Trophoblast cell (in vitro differentiated cells and primary cell): ENCODE measurements at regions not wholly inside any gene's neighbourhood (a gene's known extent, or its start where the extent isn't known, plus 50 kb on each side); places are given as distances from the start of the nearest gene placed in this dataset.
A peak's percentile ranks its signal among the peaks of the same experiment; 100 is the strongest.

ENCODE experiments used
- DNase-seq, 2 donors: peaks; one replicate each; pipeline ENCODE4 v3.0.0-alpha.2; 2016
- H2AFZ ChIP-seq: 2 replicates; pipeline ENCODE4 v1.6.1; 2013; ENCODE audit warnings: low read length, moderate library complexity, mild to moderate bottlenecking; ENCODE audit not compliant: insufficient read depth, poor library complexity
- H2AK5ac ChIP-seq: 2 replicates; pipeline ENCODE4 v1.6.1; 2013; ENCODE audit warnings: mild to moderate bottlenecking, low read length
- H2BK120ac ChIP-seq: 2 replicates; pipeline ENCODE4 v1.6.1; 2013; ENCODE audit warnings: low read length, mild to moderate bottlenecking, moderate library complexity; ENCODE audit not compliant: insufficient read depth, poor library complexity
- H2BK12ac ChIP-seq: 2 replicates; pipeline ENCODE4 v1.6.1; 2013; ENCODE audit warnings: mild to moderate bottlenecking, low read length, moderate library complexity
- H2BK5ac ChIP-seq: 2 replicates; pipeline ENCODE4 v1.6.1; 2013; ENCODE audit warnings: low read length, low read depth, moderate library complexity, mild to moderate bottlenecking; ENCODE audit not compliant: poor library complexity
- H3K14ac ChIP-seq: 2 replicates; pipeline ENCODE4 v1.6.1; 2013; ENCODE audit warnings: mild to moderate bottlenecking, low read length
- H3K18ac ChIP-seq: 2 replicates; pipeline ENCODE4 v1.6.1; 2013; ENCODE audit warnings: mild to moderate bottlenecking, low read length
- H3K23ac ChIP-seq: 2 replicates; pipeline ENCODE4 v1.6.1; 2013; ENCODE audit warnings: low read length
- H3K27ac ChIP-seq: 2 replicates; pipeline ENCODE4 v1.5.1; 2013; ENCODE audit warnings: low read depth, mild to moderate bottlenecking, inconsistent platforms, low read length, moderate library complexity
- H3K27me3 ChIP-seq: 2 replicates; pipeline ENCODE4 v1.6.1; 2013; ENCODE audit warnings: inconsistent platforms, mild to moderate bottlenecking, low read length, moderate library complexity; ENCODE audit not compliant: insufficient read depth
- H3K36me3 ChIP-seq, 2 experiments: 1 replicate in 1 of 2; 2 replicates in 1 of 2; pipeline ENCODE4 v1.6.1; 2013; ENCODE audit warnings: low read length in 2 of 2, mild to moderate bottlenecking in 2 of 2, moderate library complexity in 1 of 2; ENCODE audit not compliant: insufficient read depth in 2 of 2, control insufficient read depth in 1 of 2
- H3K4ac ChIP-seq: 2 replicates; pipeline ENCODE4 v1.6.1; 2013; ENCODE audit warnings: low read depth, mild to moderate bottlenecking, low read length, moderate library complexity
- H3K4me1 ChIP-seq, 2 experiments: 1 replicate in 1 of 2; 2 replicates in 1 of 2; pipeline ENCODE4 v1.6.1; 2013; ENCODE audit warnings: low read length in 2 of 2, mild to moderate bottlenecking in 2 of 2, moderate library complexity in 1 of 2; ENCODE audit not compliant: insufficient read depth in 2 of 2, control insufficient read depth in 1 of 2
- H3K4me2 ChIP-seq: 2 replicates; pipeline ENCODE4 v1.6.1; 2013; ENCODE audit warnings: inconsistent platforms, mild to moderate bottlenecking, low read length, moderate library complexity
- H3K4me3 ChIP-seq: 2 replicates; pipeline ENCODE4 v1.5.1; 2013; ENCODE audit warnings: mild to moderate bottlenecking, low read depth, low read length, inconsistent platforms
- H3K79me1 ChIP-seq: one replicate; pipeline ENCODE4 v1.6.1; 2013; ENCODE audit warnings: low read length
- H3K79me2 ChIP-seq: 2 replicates; pipeline ENCODE4 v1.6.1; 2013; ENCODE audit warnings: low read length, mild to moderate bottlenecking; ENCODE audit not compliant: control insufficient read depth, insufficient read depth, poor library complexity
- H3K9ac ChIP-seq: 2 replicates; pipeline ENCODE4 v1.6.1; 2013; ENCODE audit warnings: mild to moderate bottlenecking, low read length
- H3K9me3 ChIP-seq: 2 replicates; pipeline ENCODE4 v1.6.1; 2013; ENCODE audit warnings: low read depth, mild to moderate bottlenecking, control low read depth, inconsistent platforms, low read length; ENCODE audit not compliant: insufficient read depth
- H4K12ac ChIP-seq: 2 replicates; pipeline ENCODE4 v1.6.1; 2013; ENCODE audit warnings: low read depth, mild to moderate bottlenecking, low read length, moderate library complexity
- H4K8ac ChIP-seq: 2 replicates; pipeline ENCODE4 v1.6.1; 2013; ENCODE audit warnings: low read depth, mild to moderate bottlenecking, low read length, moderate library complexity
- H4K91ac ChIP-seq: one replicate; pipeline ENCODE4 v1.6.1; 2013; ENCODE audit warnings: low read depth, mild to moderate bottlenecking, low read length, moderate library complexity
- WGBS: extraction: QIAGEN DNeasy Blood & Tissue Kit; methylation state at CpG from one replicate; pipeline ENCODE4 v1.1.7; 2013; ENCODE audit warnings: missing lambda C conversion rate; ENCODE audit not compliant: insufficient read length, insufficient coverage; ENCODE audit errors: extremely low coverage; 5-methylcytosine and 5-hydroxymethylcytosine counted together

DNA sequence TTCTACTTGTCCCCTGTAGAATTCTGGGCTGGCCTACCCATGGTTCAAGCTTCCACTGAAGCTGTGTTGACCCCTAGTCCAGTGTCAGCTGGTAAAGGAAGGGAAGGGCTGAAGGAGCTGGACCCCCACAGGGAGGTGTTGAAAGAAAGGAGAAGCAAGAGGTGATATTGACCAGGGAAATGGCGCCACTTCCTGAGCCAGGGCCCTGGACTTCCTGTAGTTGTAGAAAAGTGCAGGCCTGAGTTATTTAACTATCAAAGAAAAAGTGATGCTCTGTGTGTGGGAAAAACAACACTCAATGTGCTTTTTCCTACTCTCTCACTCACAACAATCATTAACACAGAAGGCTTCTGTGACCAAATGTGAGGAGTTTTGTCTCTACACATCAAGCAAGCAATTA is 60.0 kb upstream of the IER3 start:
- Histone ChIP-seq H3K4me1 (peaks cover 7 to 11% of the 10 kb centered on the region in 2 experiments), H3K79me1 (peaks cover 8% of the 10 kb centered on the region), H3K36me3 (no peaks in the 10 kb centered on the region), H3K79me2 (no peaks in the 10 kb centered on the region), H3K27ac (no peak overlapping the region), H2BK120ac (peak overlapping the region; percentile 56), H4K8ac (peak overlapping the region; percentile 23), H3K27me3 (no peaks in the 10 kb centered on the region), H3K23ac (no peak overlapping the region), H3K4me3 (no peak overlapping the region), H2AFZ (peak overlapping the region; percentile 56), H3K9ac (no peak overlapping the region), H2AK5ac (peak overlapping the region; percentile 77), H2BK12ac (peak overlapping the region; percentile 72), H3K4me2 (no peak overlapping the region), H3K18ac (peak overlapping the region; percentile 40), H4K91ac (peak overlapping the region; percentile 57), H3K9me3 (no peaks in the 10 kb centered on the region), H4K12ac (no peak overlapping the region), H3K14ac (peak overlapping the region; percentile 53), H3K4ac (no peak overlapping the region), H2BK5ac (peak overlapping the region; percentile 9)
- WGBS: no CpG with 5 or more reads among the region's 1 CpG
- DNase-seq: no peak

DNA sequence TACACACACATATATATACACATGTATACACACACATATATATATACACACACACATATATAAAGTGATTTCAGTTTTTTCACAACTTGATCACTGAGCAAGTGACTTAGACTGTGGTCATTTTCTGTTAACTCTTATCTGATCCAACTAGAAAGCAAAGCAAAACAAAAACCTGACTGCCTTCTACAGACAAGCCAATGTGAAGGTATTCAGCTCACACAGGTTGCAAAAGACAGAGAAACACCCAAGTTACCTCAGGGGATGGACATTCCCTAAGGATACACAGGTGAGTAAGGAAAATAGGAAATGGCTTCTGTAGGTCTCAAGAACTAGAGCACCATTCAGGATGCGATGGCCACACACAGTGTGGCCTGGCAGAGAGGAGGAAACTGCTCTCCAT is 58.4 kb upstream of the IER3 start:
- Histone ChIP-seq H3K23ac (no peak overlapping the region), H2AFZ (no peak overlapping the region), H3K4ac (no peak overlapping the region), H4K91ac (no peak overlapping the region), H2AK5ac (no peak overlapping the region), H3K27ac (peak overlapping the region; percentile 55), H3K14ac (no peak overlapping the region), H3K27me3 (no peaks in the 10 kb centered on the region), H4K12ac (no peak overlapping the region), H2BK5ac (no peak overlapping the region), H4K8ac (no peak overlapping the region), H3K9me3 (no peaks in the 10 kb centered on the region), H3K36me3 (no peaks in the 10 kb centered on the region), H3K4me3 (no peak overlapping the region), H3K4me1 (peaks cover 7 to 11% of the 10 kb centered on the region in 2 experiments), H3K9ac (no peak overlapping the region), H2BK120ac (no peak overlapping the region), H3K79me1 (peaks cover 6% of the 10 kb centered on the region), H3K18ac (no peak overlapping the region), H3K79me2 (no peaks in the 10 kb centered on the region), H2BK12ac (no peak overlapping the region), H3K4me2 (no peak overlapping the region)
- peak; percentile 79 to 88 for DNase-seq
- no CpG with 5 or more reads among the region's 1 CpG for WGBS

DNA sequence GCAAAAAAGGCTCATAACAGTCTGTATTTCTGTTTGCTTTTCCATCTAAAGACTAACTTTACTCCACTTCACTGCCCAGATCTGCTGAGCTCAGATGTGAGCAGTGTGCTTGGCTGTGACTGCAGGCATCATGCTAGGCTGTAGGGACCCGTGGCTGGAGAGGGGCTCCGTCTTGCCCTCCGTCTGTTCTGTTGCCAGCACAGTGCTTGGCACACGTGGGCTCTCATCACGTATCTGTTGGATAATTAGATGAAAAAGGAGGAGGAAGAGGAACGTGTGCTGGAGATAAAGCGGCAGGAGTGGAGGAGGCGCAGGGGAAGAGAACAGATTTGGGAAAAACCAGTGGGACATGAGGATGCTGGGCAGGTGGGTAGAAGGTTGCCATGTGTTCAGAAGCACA is 57.6 kb upstream of the IER3 start:
- Histone ChIP-seq H2BK120ac (no peak overlapping the region), H3K36me3 (no peaks in the 10 kb centered on the region), H2BK12ac (peak overlapping the region; percentile 5), H3K14ac (no peak overlapping the region), H3K4me1 (peaks cover 7 to 11% of the 10 kb centered on the region in 2 experiments), H3K27me3 (no peaks in the 10 kb centered on the region), H3K18ac (no peak overlapping the region), H3K4me3 (no peak overlapping the region), H4K8ac (no peak overlapping the region), H3K79me1 (peaks cover 6% of the 10 kb centered on the region), H2AFZ (no peak overlapping the region), H3K79me2 (no peaks in the 10 kb centered on the region), H2AK5ac (peak overlapping the region; percentile 4), H4K91ac (peak overlapping the region; percentile 22), H3K4ac (no peak overlapping the region), H3K23ac (no peak overlapping the region), H3K9me3 (no peaks in the 10 kb centered on the region), H3K27ac (no peak overlapping the region), H2BK5ac (no peak overlapping the region), H4K12ac (no peak overlapping the region), H3K9ac (no peak overlapping the region), H3K4me2 (no peak overlapping the region)
- no peak for DNase-seq
- WGBS: no CpG with 5 or more reads among the region's 8 CpGs

DNA sequence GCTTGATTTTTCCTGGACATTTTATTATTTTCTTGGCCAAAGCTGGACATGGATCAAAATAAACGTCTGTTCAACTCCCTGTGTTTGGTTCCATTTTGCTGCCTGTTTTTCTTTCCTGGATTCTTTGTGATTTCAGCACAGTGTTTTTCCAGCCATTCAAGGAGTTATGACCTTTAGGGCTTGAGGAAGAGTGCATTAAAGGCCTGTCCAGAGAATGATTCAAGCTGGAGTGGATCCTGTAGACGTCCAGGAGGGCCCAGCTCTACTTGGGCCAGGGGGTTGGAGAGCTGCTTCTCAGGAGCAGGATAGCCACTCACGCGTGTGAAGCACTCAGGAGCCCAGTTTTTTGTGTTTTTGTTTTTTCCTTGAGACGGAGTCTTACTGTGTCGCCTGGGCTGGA is 56.5 kb upstream of the IER3 start:
- no peak overlapping the region for H3K14ac ChIP-seq
- no peak overlapping the region for H3K27ac ChIP-seq
- peaks cover 7% of the 10 kb centered on the region for H3K79me1 ChIP-seq
- no peak for DNase-seq
- no peak overlapping the region for H3K4me2 ChIP-seq
- no peak overlapping the region for H4K12ac ChIP-seq
- H3K79me2 ChIP-seq: no peaks in the 10 kb centered on the region
- H4K8ac ChIP-seq: peak overlapping the region; percentile 66
- H2BK12ac ChIP-seq: peak overlapping the region; percentile 91
- H3K4me3 ChIP-seq: no peak overlapping the region
- H2AK5ac ChIP-seq: peak overlapping the region; percentile 47
- H3K36me3 ChIP-seq: no peaks in the 10 kb centered on the region
- H2BK120ac ChIP-seq: peak overlapping the region; percentile 46
- peak overlapping the region; percentile 78 for H2BK5ac ChIP-seq
- no peak overlapping the region for H3K23ac ChIP-seq
- H4K91ac ChIP-seq: peak overlapping the region; percentile 74
- no peaks in the 10 kb centered on the region for H3K9me3 ChIP-seq
- no peak overlapping the region for H3K9ac ChIP-seq
- peak overlapping the region; percentile 27 for H3K4ac ChIP-seq
- H2AFZ ChIP-seq: peak overlapping the region; percentile 35
- WGBS: no CpG with 5 or more reads among the region's 6 CpGs
- H3K4me1 ChIP-seq: peaks cover 4 to 6% of the 10 kb centered on the region in 2 experiments
- no peaks in the 10 kb centered on the region for H3K27me3 ChIP-seq
- peak overlapping the region; percentile 46 for H3K18ac ChIP-seq
